ENCODE measurements at regions not wholly inside any gene's neighbourhood (a gene's known extent, or its start where the extent isn't known, plus 50 kb on each side); places are given as distances from the start of the nearest gene placed in this dataset.

- no peak for TF ChIP-seq CTCF (IDR thresholded peaks at IDR 0.05; ENCODE audit: unreplicated experiment)
- Mint-ChIP-seq H3K27ac (no peak overlapping the region), H3K4me3 (no peak overlapping the region), H3K27me3 (ENCODE audit: low read depth) (peaks cover 27% of the 10 kb centered on the region), H3K36me3 (no peaks in the 10 kb centered on the region), H3K9me3 (peaks cover 8% of the 10 kb centered on the region), H3K4me1 (no peaks in the 10 kb centered on the region)
- DNase-seq (ENCODE audit: low spot score in 2 of 2, unreplicated experiment in 2 of 2), result no peak
Measured at GRCh38 chr1:101333186-101333585, 96.4 kb downstream of the S1PR1 start.

GRCh38 chr1:101337968-101338367 lies 101.1 kb downstream of the S1PR1 start:
- no peaks in the 10 kb centered on the region for H3K36me3 Mint-ChIP-seq
- no peak overlapping the region for H3K27ac Mint-ChIP-seq
- no peaks in the 10 kb centered on the region for H3K4me1 Mint-ChIP-seq
- peaks cover 13% of the 10 kb centered on the region for H3K27me3 Mint-ChIP-seq (ENCODE audit: low read depth)
- no peak for TF ChIP-seq CTCF (IDR thresholded peaks at IDR 0.05; ENCODE audit: unreplicated experiment)
- DNase-seq (ENCODE audit: low spot score in 2 of 2, unreplicated experiment in 2 of 2), result no peak
- H3K4me3 Mint-ChIP-seq, result no peak overlapping the region
- H3K9me3 Mint-ChIP-seq, result peaks cover 20% of the 10 kb centered on the region

GRCh38 chr1:101338714-101339430 lies 102.1 kb downstream of the S1PR1 start:
- Mint-ChIP-seq H3K9me3 (peaks cover 25% of the 10 kb centered on the region), H3K27ac (no peak overlapping the region), H3K4me1 (no peaks in the 10 kb centered on the region), H3K27me3 (ENCODE audit: low read depth) (peaks cover 16% of the 10 kb centered on the region), H3K36me3 (no peaks in the 10 kb centered on the region), H3K4me3 (no peak overlapping the region)
- TF ChIP-seq CTCF (IDR thresholded peaks at IDR 0.05; ENCODE audit: unreplicated experiment), result no peak
- no peak for DNase-seq (ENCODE audit: low spot score in 2 of 2, unreplicated experiment in 2 of 2)

GRCh38 chr1:101344745-101345144 lies 107.9 kb downstream of the S1PR1 start:
- Mint-ChIP-seq H3K27me3 (ENCODE audit: low read depth) (peaks cover 34% of the 10 kb centered on the region), H3K4me3 (no peak overlapping the region), H3K36me3 (no peaks in the 10 kb centered on the region), H3K9me3 (peaks cover 17% of the 10 kb centered on the region), H3K4me1 (no peaks in the 10 kb centered on the region), H3K27ac (no peak overlapping the region)
- DNase-seq (ENCODE audit: low spot score in 2 of 2, unreplicated experiment in 2 of 2), result no peak
- no peak for TF ChIP-seq CTCF (IDR thresholded peaks at IDR 0.05; ENCODE audit: unreplicated experiment)

- H3K36me3 Mint-ChIP-seq, result no peaks in the 10 kb centered on the region
- DNase-seq (ENCODE audit: low spot score in 2 of 2, unreplicated experiment in 2 of 2), result no peak
- H3K27ac Mint-ChIP-seq, result no peak overlapping the region
- no peak for TF ChIP-seq CTCF (IDR thresholded peaks at IDR 0.05; ENCODE audit: unreplicated experiment)
- peaks cover 2% of the 10 kb centered on the region for H3K4me1 Mint-ChIP-seq
- peaks cover 31% of the 10 kb centered on the region for H3K27me3 Mint-ChIP-seq (ENCODE audit: low read depth)
- no peak overlapping the region for H3K4me3 Mint-ChIP-seq
- peaks cover 17% of the 10 kb centered on the region for H3K9me3 Mint-ChIP-seq
Measured at GRCh38 chr1:101346419-101346818, 109.6 kb downstream of the S1PR1 start.

All from mesothelial cell of epicardium (in vitro differentiated cells).